ENCODE measurements at regions not wholly inside any gene's neighbourhood (a gene's known extent, or its start where the extent isn't known, plus 50 kb on each side); places are given as distances from the start of the nearest gene placed in this dataset.

GRCh38 chr12:104399740-104400612, 56.8 kb upstream of the CHST11 start:
- TF ChIP-seq CTCF (IDR thresholded peaks at IDR 0.05) (no peak), POLR2A (IDR thresholded peaks at IDR 0.05) (no peak)
- no peak overlapping the region for H3K4me3 ChIP-seq
- intact Hi-C loops (cut with DNase I) = loop anchor here in 1 of 10 donors (10.0 kb wide), 1 partner anchor 255 kb away; no protein-coding TSS in a partner anchor
- no peaks in the 10 kb centered on the region for H3K27me3 ChIP-seq
- H3K4me1 ChIP-seq = no peaks in the 10 kb centered on the region
- 79 to 85% (median 81%) methylated on average over 5 of the region's 5 CpGs for WGBS, 4 donors
- no peak overlapping the region for H3K27ac ChIP-seq
- peaks cover 0 to 1% (median 0%) of the 10 kb centered on the region in 12 donors for H3K9me3 ChIP-seq
- ATAC-seq (no peak), DNase-seq (no peak)
- H3K36me3 ChIP-seq = no peaks in the 10 kb centered on the region

- H3K9me3 ChIP-seq = peaks cover 0 to 13% (median 2%) of the 10 kb centered on the region in 12 donors
- TF ChIP-seq POLR2A (IDR thresholded peaks at IDR 0.05) (no peak), CTCF (IDR thresholded peaks at IDR 0.05) (no peak)
- DNase-seq (no peak), ATAC-seq (no peak)
- intact Hi-C loops (cut with DNase I) = loop anchor here in 1 of 10 donors (10.0 kb wide), 1 partner anchor 252 kb away; no protein-coding TSS in a partner anchor
- no peak overlapping the region for H3K27ac ChIP-seq
- 88 to 96% (median 91%) methylated on average over 3 of the region's 3 CpGs for WGBS, 4 donors
- no peaks in the 10 kb centered on the region for H3K4me1 ChIP-seq
- H3K36me3 ChIP-seq = no peaks in the 10 kb centered on the region
- no peaks in the 10 kb centered on the region for H3K27me3 ChIP-seq
- H3K4me3 ChIP-seq = no peak overlapping the region
These were observed 54.1 kb upstream of the CHST11 start for GRCh38 chr12:104402630-104403029.

GRCh38 chr12:104404781-104405180, 52.0 kb upstream of the CHST11 start:
- ATAC-seq = no peak
- peaks cover 0 to 13% (median 2%) of the 10 kb centered on the region in 12 donors for H3K9me3 ChIP-seq
- DNase-seq = no peak
- H3K36me3 ChIP-seq = no peaks in the 10 kb centered on the region
- no peak overlapping the region for H3K27ac ChIP-seq
- 70 to 74% (median 72%) methylated on average over 6 of the region's 6 CpGs for WGBS, 4 donors
- no peak overlapping the region for H3K4me3 ChIP-seq
- H3K4me1 ChIP-seq = peaks cover 0 to 14% (median 3%) of the 10 kb centered on the region in 12 donors
- no peak for TF ChIP-seq POLR2A (IDR thresholded peaks at IDR 0.05)
- no peak for TF ChIP-seq CTCF (IDR thresholded peaks at IDR 0.05)
- no peaks in the 10 kb centered on the region for H3K27me3 ChIP-seq
- intact Hi-C loops (cut with DNase I) = loop anchor here in 1 of 10 donors (10.0 kb wide), 1 partner anchor 250 kb away; no protein-coding TSS in a partner anchor

- ATAC-seq = no peak
- H3K36me3 ChIP-seq = no peaks in the 10 kb centered on the region
- WGBS, 4 donors = 94 to 100% (median 97%) methylated on average over 1 of the region's 1 CpG
- TF ChIP-seq POLR2A (IDR thresholded peaks at IDR 0.05) = no peak
- TF ChIP-seq CTCF (IDR thresholded peaks at IDR 0.05) = no peak
- H3K4me3 ChIP-seq = no peak overlapping the region
- DNase-seq = no peak
- intact Hi-C loops (cut with DNase I) = loop anchor here in 1 of 10 donors (10.0 kb wide), 1 partner anchor 249 kb away; no protein-coding TSS in a partner anchor
- H3K4me1 ChIP-seq = peaks cover 0 to 14% (median 3%) of the 10 kb centered on the region in 12 donors
- no peaks in the 10 kb centered on the region for H3K27me3 ChIP-seq
- H3K9me3 ChIP-seq = peaks cover 0 to 13% (median 2%) of the 10 kb centered on the region in 12 donors
- H3K27ac ChIP-seq = no peak overlapping the region
These were observed 50.6 kb upstream of the CHST11 start for GRCh38 chr12:104406164-104406563.
